GM12801 (cell line): ENCODE measurements at regions not wholly inside any gene's neighbourhood (a gene's known extent, or its start where the extent isn't known, plus 50 kb on each side); places are given as distances from the start of the nearest gene placed in this dataset.

Experiments
- CTCF ChIP-seq: IDR thresholded peaks from one replicate; pipeline ENCODE4 v1.5.1; 2011; ENCODE audit warnings: control low read depth; ENCODE audit not compliant: insufficient read length; ENCODE audit errors: extremely low read depth

GRCh38 chr4:171288816-171289432, 524.3 kb upstream of the GALNTL6 start:
- no peak for TF ChIP-seq CTCF

DNA sequence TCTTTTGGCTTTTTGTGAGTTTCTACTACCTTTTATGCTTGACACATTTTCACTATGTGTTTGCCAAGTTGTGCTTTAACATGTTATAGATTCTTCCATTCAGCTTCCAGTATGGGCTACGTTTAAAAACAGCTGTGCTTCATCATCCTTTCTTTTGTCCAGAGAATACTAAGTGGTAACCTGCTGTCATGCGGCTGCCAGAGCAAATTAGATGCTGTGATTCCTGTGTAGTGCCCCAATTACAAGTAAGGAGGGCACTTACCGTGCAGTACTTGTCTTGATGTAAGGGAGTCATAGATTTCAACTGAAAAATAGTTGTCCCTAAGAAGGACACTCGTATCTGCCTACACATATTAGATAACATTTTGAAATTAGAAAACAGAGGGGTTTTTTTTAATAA, 531.8 kb upstream of the GALNTL6 start:
- TF ChIP-seq CTCF: no peak

DNA sequence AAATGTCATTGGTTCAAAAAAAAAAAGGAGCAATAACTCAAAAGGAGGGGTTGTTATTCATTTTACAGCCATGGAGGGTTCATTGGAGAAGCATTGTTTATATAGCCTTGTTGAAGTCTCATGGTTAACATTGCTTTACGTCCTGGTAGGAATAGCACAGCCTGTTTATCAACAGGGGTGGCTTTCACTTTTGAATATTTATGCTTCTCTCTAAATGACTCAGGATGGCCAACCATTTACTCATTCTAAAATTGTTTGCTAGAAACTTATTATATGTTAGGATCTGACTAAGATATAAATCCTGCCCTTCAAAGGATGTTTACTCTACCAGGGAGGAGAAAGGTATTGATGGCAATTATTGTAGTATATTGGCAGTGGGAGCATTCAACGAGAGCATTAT, 534.1 kb upstream of the GALNTL6 start:
- no peak for TF ChIP-seq CTCF

DNA sequence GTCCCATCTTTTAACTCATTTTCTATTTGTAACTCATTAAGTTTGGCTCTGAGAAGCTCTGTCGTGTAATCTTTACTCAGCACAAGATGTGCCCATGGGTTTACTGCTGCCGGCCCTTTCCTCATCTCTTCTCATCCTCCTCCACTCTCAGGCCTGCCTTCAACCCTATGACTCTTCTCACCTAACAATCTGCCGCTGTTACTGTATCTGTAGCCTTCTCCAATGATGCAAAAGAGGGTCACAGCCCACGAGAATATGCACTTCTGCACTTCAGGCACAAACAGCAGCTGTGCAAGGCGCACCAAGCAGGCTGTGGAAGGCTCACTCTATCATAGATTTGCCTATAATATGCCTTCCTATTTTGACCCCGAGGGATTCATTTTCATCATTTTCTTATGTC, 546.5 kb upstream of the GALNTL6 start:
- no peak for TF ChIP-seq CTCF

DNA sequence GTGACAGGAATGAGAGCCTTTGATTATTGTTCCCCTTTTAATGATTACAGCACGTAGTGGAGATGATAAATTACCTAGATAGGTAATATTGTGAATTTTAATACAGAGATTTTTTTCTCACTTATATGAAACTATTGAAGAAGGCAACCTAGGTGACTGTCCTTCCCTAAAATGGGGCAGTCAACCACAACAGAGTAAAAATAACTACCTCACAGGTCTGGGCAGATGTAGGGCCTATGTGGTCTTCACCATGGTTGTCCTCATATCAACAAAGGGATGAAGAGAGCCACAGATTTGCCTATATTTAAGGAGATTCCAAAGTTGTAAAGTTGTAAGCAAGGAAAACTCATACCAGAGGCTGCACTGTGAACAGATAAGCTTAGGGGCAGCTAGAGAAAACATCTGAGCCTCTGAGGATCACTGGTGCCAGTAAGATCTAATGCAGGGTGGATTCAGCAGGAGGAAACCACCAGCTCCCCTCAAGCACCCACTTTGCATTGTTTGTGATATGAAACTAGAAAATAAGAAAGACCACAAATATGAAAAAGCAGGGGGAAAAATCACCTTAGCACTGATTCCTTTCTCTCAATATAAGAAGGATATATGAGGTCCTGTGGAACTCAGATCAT, 547.9 kb upstream of the GALNTL6 start:
- TF ChIP-seq CTCF: no peak

DNA sequence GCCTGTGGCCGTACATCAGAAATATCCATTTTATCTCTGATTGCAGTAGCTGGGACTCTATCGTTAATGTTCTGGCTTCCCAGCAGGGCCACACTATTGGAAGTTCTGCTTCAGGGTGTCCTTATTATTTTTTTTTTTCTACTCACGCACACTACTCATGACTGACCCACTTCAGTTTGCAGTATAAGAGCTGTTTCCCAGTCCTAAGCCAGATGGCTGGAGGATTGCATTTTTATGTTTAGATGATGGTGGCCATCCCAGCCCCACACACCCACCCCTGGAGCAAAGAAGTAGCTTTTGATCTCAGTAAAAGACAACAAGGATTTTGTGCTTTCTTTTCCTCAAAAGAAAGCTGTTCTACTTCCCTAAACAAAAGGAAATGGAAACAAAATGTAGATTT, 557.0 kb upstream of the GALNTL6 start:
- no peak for TF ChIP-seq CTCF

GRCh38 chr4:171246948-171247347, 566.3 kb upstream of the GALNTL6 start:
- TF ChIP-seq CTCF: no peak

GRCh38 chr4:171242831-171243230, 570.4 kb upstream of the GALNTL6 start:
- no peak for TF ChIP-seq CTCF
